GM12892 (cell line): ENCODE measurements at regions not wholly inside any gene's neighbourhood (a gene's known extent, or its start where the extent isn't known, plus 50 kb on each side); places are given as distances from the start of the nearest gene placed in this dataset.

Source experiments
- POLR2A ChIP-seq: IDR thresholded peaks from 2 replicates; pipeline ENCODE4 v1.6.1; 2011; ENCODE audit warnings: low read depth, low read length, control low read depth
- POLR2AphosphoS5 ChIP-seq: IDR thresholded peaks from 2 replicates; pipeline ENCODE4 v1.6.1; 2011; ENCODE audit warnings: low read depth, low read length, control low read depth
- TAF1 ChIP-seq: IDR thresholded peaks from 2 replicates; pipeline ENCODE4 v1.6.1; 2011; ENCODE audit warnings: low read depth, mild to moderate bottlenecking, control low read depth, low read length, borderline replicate concordance

- TF ChIP-seq POLR2A (no peak), POLR2AphosphoS5 (no peak), TAF1 (no peak)
These were observed 738.6 kb upstream of the NR2F2 start for GRCh38 chr15:95591886-95592285.
